SU-DHL-6 (cell line): ENCODE measurements at regions not wholly inside any gene's neighbourhood (a gene's known extent, or its start where the extent isn't known, plus 50 kb on each side); places are given as distances from the start of the nearest gene placed in this dataset.

Source experiments
- CTCF ChIP-seq: fragments of 200-600 bp; sonication (generic); IDR thresholded peaks from one replicate; pipeline ENCODE4 v1.5.1; 2017; ENCODE audit warnings: antibody characterized with exemption, mild to moderate bottlenecking, low read length, moderate library complexity; ENCODE audit not compliant: insufficient read depth, poor library complexity, severe bottlenecking
- EZH2phosphoT487 ChIP-seq: fragments of 200-600 bp; sonication (generic), shearing (Covaris generic); conservative IDR thresholded peaks from 2 replicates; pipeline ENCODE4 v1.6.1; 2018; ENCODE audit warnings: mild to moderate bottlenecking, antibody characterized with exemption, low read length, moderate library complexity, mixed read lengths

- TF ChIP-seq CTCF = no peak
- TF ChIP-seq EZH2phosphoT487 = no peak
These were observed 153.7 kb downstream of the PCDH20 start for GRCh38 chr13:61261746-61262472.
